Heart left ventricle (tissue), 13 donors: ENCODE measurements at regions not wholly inside any gene's neighbourhood (a gene's known extent, or its start where the extent isn't known, plus 50 kb on each side); places are given as distances from the start of the nearest gene placed in this dataset.

Experiments
- POLR2A ChIP-seq, 2 donors: fragments of 450-650 bp; IDR thresholded peaks; one replicate each; pipeline ENCODE4 v1.6.1; 2017; ENCODE audit warnings: antibody characterized with exemption in 2 of 2, mild to moderate bottlenecking in 2 of 2, moderate library complexity in 2 of 2
- TF ChIP-seq, protein P1 (sequence below), 12 donors: fragments of 200-600 bp; sonication (generic) in 4 of 12; IDR thresholded peaks; one replicate each; pipeline versions ENCODE4 v1.5.0 to v1.8.0; 2018 to 2022; ENCODE audit warnings: antibody characterized with exemption in 12 of 12, mild to moderate bottlenecking in 5 of 12
- donor health status: ischemic (EF 13 %, LVEDD 7.1; RV severe dilation, severe dysfunction).
- donor health status: DM: no; HTN: yes; CAD: no.
- donor health status: DM: no; HTN: no; CAD: no.
- donor health status: ischemic (EF 25% LVEDD 6.9; RV normal size, moderate dysfunction).
- donor health status: ischemic (EF 25% LVEDD 5.7; RV mildly dilated, moderate dysfunction).
- donor health status: ischemic (EF 35%, LVEDD 5.7; RV mildly dilated, moderate dysfunction).
- donor health status: nonischemic (EF 11% LVEDD 7.7; RV severe dilation, severe dysfunction).
- donor health status: DM: yes; HTN: yes; CAD: no.
- donor health status: PGD.
- donor health status: ischemic (EF 29% LVEDD 5.4; RV normal size, mild dysfunction).
- donor health status: nonischemic (EF 23%, LVEDD 6.1; RV moderate dilation, normal function).

DNA sequence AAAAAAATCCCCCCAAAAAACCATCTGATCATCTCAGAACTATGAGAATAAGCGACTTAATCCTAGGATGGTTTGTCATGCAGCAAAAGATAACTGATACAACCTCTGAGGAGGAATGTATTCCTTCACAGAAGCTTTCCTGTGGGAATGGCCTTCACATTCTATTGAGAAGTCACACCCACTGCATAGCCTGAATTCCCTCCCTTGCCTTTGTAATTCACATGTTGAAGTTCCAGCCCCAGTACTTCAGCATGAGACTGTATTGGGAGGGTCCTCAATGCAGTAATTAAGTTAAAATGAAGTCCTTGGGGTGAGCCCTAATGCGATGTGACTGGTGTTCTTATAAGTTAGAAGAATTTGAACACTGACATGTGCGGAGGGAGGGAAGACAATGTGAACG lies 395.2 kb downstream of the TUSC7 start:
- TF ChIP-seq, protein P1, sequence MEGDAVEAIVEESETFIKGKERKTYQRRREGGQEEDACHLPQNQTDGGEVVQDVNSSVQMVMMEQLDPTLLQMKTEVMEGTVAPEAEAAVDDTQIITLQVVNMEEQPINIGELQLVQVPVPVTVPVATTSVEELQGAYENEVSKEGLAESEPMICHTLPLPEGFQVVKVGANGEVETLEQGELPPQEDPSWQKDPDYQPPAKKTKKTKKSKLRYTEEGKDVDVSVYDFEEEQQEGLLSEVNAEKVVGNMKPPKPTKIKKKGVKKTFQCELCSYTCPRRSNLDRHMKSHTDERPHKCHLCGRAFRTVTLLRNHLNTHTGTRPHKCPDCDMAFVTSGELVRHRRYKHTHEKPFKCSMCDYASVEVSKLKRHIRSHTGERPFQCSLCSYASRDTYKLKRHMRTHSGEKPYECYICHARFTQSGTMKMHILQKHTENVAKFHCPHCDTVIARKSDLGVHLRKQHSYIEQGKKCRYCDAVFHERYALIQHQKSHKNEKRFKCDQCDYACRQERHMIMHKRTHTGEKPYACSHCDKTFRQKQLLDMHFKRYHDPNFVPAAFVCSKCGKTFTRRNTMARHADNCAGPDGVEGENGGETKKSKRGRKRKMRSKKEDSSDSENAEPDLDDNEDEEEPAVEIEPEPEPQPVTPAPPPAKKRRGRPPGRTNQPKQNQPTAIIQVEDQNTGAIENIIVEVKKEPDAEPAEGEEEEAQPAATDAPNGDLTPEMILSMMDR (IDR thresholded peaks at IDR 0.05): no peak
- TF ChIP-seq POLR2A (IDR thresholded peaks at IDR 0.05): no peak
